SIG-M5 treated with dmso at 0.1 percent for 504 hours (cell line): ENCODE measurements at regions not wholly inside any gene's neighbourhood (a gene's known extent, or its start where the extent isn't known, plus 50 kb on each side); places are given as distances from the start of the nearest gene placed in this dataset.
"Not testable (repeated sequence)": the region's sequence is repeated elsewhere in the genome, so short reads cannot be mapped to it uniquely, and the experiment has no call there.

ENCODE experiments used
- DNase-seq: peaks from one replicate; lab custom pipeline; 2025; ENCODE audit not compliant: unreplicated experiment; lab: John Stamatoyannopoulos, UW

- DNase-seq: no peak
Measured at GRCh38 chr1:166691476-166691875, 147.8 kb upstream of the POGK start.

- no peak for DNase-seq
Measured at GRCh38 chr1:166692346-166692745, 146.9 kb upstream of the POGK start.

GRCh38 chr1:166693158-166693557, 146.1 kb upstream of the POGK start:
- DNase-seq: no peak

- no peak for DNase-seq
Measured at GRCh38 chr1:166693673-166694297, 145.5 kb upstream of the POGK start.

- no peak for DNase-seq
Measured at GRCh38 chr1:166695115-166695514, 144.2 kb upstream of the POGK start.

- DNase-seq: not testable (repeated sequence)
Measured at GRCh38 chr1:166695834-166696233, 143.4 kb upstream of the POGK start.

GRCh38 chr1:166698771-166699170, 140.5 kb upstream of the POGK start:
- DNase-seq: no peak

GRCh38 chr1:166699613-166700012, 139.7 kb upstream of the POGK start:
- no peak for DNase-seq

- DNase-seq: no peak
Measured at GRCh38 chr1:166700696-166701095, 138.6 kb upstream of the POGK start.

GRCh38 chr1:166701603-166702100, 137.6 kb upstream of the POGK start:
- DNase-seq: no peak

GRCh38 chr1:166703141-166703540, 136.1 kb upstream of the POGK start:
- DNase-seq: no peak

GRCh38 chr1:166703726-166704462, 135.4 kb upstream of the POGK start:
- no peak for DNase-seq

GRCh38 chr1:166705376-166706289, 133.6 kb upstream of the POGK start:
- no peak for DNase-seq

- DNase-seq: no peak
Measured at GRCh38 chr1:166716620-166717019, 122.7 kb upstream of the POGK start.

- DNase-seq: no peak
Measured at GRCh38 chr1:166721145-166721544, 118.1 kb upstream of the POGK start.

GRCh38 chr1:166730299-166730888, 108.9 kb upstream of the POGK start:
- peak; percentile 25 for DNase-seq

- no peak for DNase-seq
Measured at GRCh38 chr1:166738140-166738539, 101.1 kb upstream of the POGK start.

- DNase-seq: no peak
Measured at GRCh38 chr1:166738873-166739272, 100.4 kb upstream of the POGK start.

- DNase-seq: peak; percentile 4
Measured at GRCh38 chr1:166740668-166741276, 98.5 kb upstream of the POGK start.

- no peak for DNase-seq
Measured at GRCh38 chr1:166763318-166763717, 76.0 kb upstream of the POGK start.

GRCh38 chr1:166766942-166767341, 72.3 kb upstream of the POGK start:
- DNase-seq: no peak
